ENCODE measurements at regions not wholly inside any gene's neighbourhood (a gene's known extent, or its start where the extent isn't known, plus 50 kb on each side); places are given as distances from the start of the nearest gene placed in this dataset.

DNA sequence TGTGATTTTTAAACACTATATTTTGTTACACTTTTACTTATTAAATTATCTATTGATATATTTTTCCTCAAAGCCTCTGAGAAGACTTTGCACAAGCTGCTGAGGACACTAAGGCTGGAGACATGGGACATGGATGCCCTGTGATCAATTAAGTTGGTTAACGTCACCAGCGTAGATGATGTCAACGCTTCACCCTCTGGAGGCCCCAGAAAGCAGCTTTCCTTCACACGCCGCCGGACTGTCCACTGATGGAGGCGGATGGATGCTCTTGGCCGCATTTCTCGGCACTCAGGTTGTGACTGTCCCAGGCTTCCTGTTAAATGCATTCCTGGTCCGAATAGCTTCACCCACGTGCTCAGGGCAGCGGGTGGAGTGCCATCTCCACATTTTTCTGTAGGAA lies 247.5 kb downstream of the VAPA start:
- TF ChIP-seq, protein P1, sequence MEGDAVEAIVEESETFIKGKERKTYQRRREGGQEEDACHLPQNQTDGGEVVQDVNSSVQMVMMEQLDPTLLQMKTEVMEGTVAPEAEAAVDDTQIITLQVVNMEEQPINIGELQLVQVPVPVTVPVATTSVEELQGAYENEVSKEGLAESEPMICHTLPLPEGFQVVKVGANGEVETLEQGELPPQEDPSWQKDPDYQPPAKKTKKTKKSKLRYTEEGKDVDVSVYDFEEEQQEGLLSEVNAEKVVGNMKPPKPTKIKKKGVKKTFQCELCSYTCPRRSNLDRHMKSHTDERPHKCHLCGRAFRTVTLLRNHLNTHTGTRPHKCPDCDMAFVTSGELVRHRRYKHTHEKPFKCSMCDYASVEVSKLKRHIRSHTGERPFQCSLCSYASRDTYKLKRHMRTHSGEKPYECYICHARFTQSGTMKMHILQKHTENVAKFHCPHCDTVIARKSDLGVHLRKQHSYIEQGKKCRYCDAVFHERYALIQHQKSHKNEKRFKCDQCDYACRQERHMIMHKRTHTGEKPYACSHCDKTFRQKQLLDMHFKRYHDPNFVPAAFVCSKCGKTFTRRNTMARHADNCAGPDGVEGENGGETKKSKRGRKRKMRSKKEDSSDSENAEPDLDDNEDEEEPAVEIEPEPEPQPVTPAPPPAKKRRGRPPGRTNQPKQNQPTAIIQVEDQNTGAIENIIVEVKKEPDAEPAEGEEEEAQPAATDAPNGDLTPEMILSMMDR (IDR thresholded peaks at IDR 0.05; ENCODE audit: insufficient read depth, low read length, severe bottlenecking), result no peak
- DNase-seq (ENCODE audit: low read depth) (no peak), FAIRE-seq (no peak)
- Histone ChIP-seq H3K4me3 (ENCODE audit: low read depth, low read length) (no peak overlapping the region), H3K36me3 (ENCODE audit: control insufficient read depth, insufficient read depth, low read length) (no peaks in the 10 kb centered on the region), H3K27me3 (ENCODE audit: control insufficient read depth, insufficient read depth, low read length) (no peaks in the 10 kb centered on the region)

DNA sequence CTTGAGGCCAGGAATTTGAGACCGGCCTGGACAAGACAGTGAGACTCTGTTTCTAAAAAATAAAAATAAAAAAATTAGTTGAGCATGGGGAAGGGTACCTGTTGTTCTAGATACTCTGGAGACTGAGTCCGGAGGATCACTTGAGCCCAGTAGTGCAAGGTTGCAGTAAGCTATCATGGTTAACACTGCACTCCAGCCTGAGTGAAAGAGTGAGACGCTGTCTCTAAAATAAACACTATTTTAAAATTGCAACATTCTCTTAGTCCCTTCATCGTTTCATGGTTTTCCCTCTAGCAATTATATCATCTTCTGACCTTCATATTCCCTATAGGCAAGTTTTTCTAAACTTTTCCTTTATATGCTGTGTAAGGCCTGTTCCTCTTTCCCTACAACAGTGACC lies 248.5 kb downstream of the VAPA start:
- DNase-seq (ENCODE audit: low read depth) (no peak), FAIRE-seq (no peak)
- Histone ChIP-seq H3K36me3 (ENCODE audit: control insufficient read depth, insufficient read depth, low read length) (no peaks in the 10 kb centered on the region), H3K27me3 (ENCODE audit: control insufficient read depth, insufficient read depth, low read length) (no peaks in the 10 kb centered on the region), H3K4me3 (ENCODE audit: low read depth, low read length) (no peak overlapping the region)
- TF ChIP-seq, protein P1 (IDR thresholded peaks at IDR 0.05; ENCODE audit: insufficient read depth, low read length, severe bottlenecking), result no peak

- TF ChIP-seq, protein P1 (IDR thresholded peaks at IDR 0.05; ENCODE audit: insufficient read depth, low read length, severe bottlenecking), result no peak
- FAIRE-seq (no peak), DNase-seq (ENCODE audit: low read depth) (no peak)
- Histone ChIP-seq H3K4me3 (ENCODE audit: low read depth, low read length) (no peak overlapping the region), H3K36me3 (ENCODE audit: control insufficient read depth, insufficient read depth, low read length) (no peaks in the 10 kb centered on the region), H3K27me3 (ENCODE audit: control insufficient read depth, insufficient read depth, low read length) (no peaks in the 10 kb centered on the region)
These were observed 250.7 kb downstream of the VAPA start for GRCh38 chr18:10164271-10165071.

- FAIRE-seq (no peak), DNase-seq (ENCODE audit: low read depth) (no peak)
- Histone ChIP-seq H3K27me3 (ENCODE audit: control insufficient read depth, insufficient read depth, low read length) (no peaks in the 10 kb centered on the region), H3K36me3 (ENCODE audit: control insufficient read depth, insufficient read depth, low read length) (no peaks in the 10 kb centered on the region), H3K4me3 (ENCODE audit: low read depth, low read length) (no peak overlapping the region)
- TF ChIP-seq, protein P1 (IDR thresholded peaks at IDR 0.05; ENCODE audit: insufficient read depth, low read length, severe bottlenecking), result no peak
These were observed 252.5 kb downstream of the VAPA start for GRCh38 chr18:10166164-10166807.

DNA sequence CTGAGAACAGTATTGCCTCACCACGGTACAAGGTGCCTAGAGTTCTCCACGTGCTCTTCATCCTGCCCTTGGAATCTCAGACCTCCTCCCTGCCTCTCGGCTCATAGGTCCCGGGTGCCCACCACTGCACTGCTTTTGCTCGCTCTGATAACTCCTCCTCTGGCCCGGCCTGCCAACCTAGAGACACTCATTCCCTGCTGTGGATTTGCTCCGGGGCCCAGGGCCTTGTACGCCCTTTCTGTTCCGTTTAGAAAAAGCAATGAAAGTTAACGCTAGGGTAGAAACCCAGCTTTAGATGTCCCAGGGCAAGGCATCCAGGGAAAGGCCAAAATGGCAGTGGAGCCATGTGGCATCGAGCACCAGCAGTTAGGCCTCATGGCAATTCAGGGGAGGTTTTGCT lies 253.9 kb downstream of the VAPA start:
- Histone ChIP-seq H3K4me3 (ENCODE audit: low read depth, low read length) (no peak overlapping the region), H3K36me3 (ENCODE audit: control insufficient read depth, insufficient read depth, low read length) (no peaks in the 10 kb centered on the region), H3K27me3 (ENCODE audit: control insufficient read depth, insufficient read depth, low read length) (no peaks in the 10 kb centered on the region)
- no peak for FAIRE-seq
- TF ChIP-seq, protein P1 (IDR thresholded peaks at IDR 0.05; ENCODE audit: insufficient read depth, low read length, severe bottlenecking), result no peak
- DNase-seq (ENCODE audit: low read depth), result no peak

All from bronchial epithelial cell (primary cell).